Ammon's horn (tissue), 1 donor: ENCODE measurements at regions not wholly inside any gene's neighbourhood (a gene's known extent, or its start where the extent isn't known, plus 50 kb on each side); places are given as distances from the start of the nearest gene placed in this dataset.

ENCODE experiments used
- DNase-seq: peaks from one replicate; pipeline ENCODE4 v3.0.0-alpha.2; 2016; ENCODE audit warnings: low spot score

- DNase-seq, result peak; percentile 72
These were observed 70.1 kb upstream of the ARHGAP21 start for GRCh38 chr10:24793648-24794379.

- no peak for DNase-seq
These were observed 69.0 kb upstream of the ARHGAP21 start for GRCh38 chr10:24792638-24793037.

GRCh38 chr10:24791084-24791726 lies 67.5 kb upstream of the ARHGAP21 start:
- no peak for DNase-seq

- peak; percentile 88 for DNase-seq
These were observed 66.9 kb upstream of the ARHGAP21 start for GRCh38 chr10:24790599-24790998.

GRCh38 chr10:24790073-24790472 lies 66.4 kb upstream of the ARHGAP21 start:
- no peak for DNase-seq

- DNase-seq, result no peak
These were observed 61.2 kb upstream of the ARHGAP21 start for GRCh38 chr10:24784923-24785322.

DNA sequence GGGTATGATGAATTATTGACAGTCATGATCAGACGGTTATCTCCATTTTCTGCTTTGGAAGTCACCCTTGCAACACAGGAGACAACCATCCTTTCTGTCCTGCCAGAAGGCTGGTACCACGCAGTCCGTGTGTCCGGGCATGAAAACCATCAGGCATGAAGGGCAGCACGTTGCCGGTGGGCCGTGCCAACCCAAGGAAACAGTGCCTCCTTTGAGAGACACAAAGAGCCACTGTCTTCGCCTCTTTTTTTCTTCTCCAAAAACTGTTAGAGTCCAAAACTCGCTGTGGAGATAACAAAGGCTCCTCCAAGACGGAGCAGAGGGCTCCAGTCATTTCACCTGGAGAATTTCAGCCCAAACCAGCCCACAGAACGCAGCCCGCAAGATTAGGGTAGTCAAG lies 60.4 kb upstream of the ARHGAP21 start:
- DNase-seq, result peak; percentile 96

GRCh38 chr10:24783504-24783903 lies 59.8 kb upstream of the ARHGAP21 start:
- no peak for DNase-seq

DNA sequence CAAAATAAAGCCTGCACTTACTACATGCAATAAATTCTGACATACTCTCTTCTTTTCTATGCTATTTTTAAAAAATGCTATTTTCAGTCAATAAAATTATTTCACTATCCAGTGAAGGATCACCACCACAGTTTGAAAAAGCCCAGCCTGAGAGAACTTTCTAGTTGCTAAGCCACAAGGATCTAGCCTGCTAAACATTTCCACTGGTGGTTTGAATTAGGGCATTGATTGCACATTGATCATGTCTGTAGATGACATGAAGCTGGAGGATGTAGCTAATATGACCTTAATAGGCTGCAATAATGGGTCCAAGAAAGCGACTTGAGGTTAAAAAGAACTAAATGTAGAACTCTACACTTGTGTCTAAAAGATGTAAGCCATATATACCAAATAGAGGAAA lies 56.0 kb upstream of the ARHGAP21 start:
- no peak for DNase-seq

DNA sequence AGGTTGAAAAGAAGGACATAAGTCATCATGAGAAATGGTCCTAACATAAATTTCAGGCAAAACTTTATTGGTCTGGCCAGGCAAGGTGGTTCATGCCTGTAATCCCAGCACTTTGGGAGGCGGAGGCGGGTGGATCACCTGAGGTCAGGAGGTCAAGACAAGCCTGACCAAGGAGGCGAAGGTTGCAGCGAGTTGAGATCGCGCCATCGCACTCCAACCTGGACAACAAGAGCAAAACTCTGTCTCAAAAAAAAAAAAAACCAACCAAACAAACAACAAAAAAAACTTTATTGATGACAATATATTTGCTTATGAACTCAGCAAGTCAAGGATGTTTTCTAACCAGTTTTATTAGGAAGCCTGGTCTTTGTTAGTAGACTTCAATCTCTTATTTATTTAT lies 54.6 kb upstream of the ARHGAP21 start:
- no peak for DNase-seq

DNA sequence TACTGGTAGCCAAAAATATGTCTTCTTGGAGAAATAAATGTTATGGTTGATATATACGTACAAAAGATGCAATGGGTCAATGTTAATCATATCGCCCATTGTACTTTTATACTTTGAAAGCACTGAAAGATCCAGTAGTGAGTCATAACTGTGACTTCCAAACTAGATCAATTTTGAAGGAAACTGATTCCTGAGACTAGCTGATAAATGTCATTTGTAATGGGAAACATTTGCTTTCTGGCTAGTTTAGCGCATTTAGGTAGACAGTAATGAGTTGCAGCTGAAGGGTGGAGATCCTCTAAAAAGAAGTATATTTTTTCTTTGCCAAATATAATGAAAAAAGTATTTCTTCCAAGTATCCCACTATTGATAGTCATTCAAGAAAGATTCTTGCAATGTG lies 53.5 kb upstream of the ARHGAP21 start:
- DNase-seq, result no peak

DNA sequence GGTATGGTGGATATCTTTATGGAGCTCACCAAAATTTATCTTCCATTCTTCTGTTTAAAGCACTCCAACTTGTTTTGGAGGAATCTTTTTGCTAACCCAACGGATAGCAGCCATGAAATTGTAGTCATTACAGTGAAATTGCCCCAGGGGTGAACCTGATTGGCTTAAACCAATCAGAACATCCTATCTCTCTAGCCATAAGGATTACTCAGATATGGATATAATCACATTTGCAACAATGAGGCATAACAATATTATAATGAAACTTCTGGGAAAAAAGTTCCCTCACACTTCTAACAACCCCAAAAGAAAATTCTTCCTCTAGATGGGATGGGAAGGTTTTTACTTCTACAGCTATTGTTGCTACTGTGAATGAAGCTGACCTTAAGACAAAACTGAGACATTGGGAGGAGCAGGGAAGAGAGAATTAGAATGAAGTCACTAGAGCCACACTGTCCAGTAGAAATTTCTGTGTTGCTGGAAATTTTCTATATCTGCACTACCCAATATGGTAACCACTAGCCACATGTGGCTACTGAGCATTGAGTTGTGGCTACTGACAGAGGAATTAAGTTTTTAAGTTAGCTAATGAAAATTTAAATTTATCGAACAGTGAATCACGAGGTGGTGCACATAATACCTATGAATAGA lies 50.4 kb upstream of the ARHGAP21 start:
- no peak for DNase-seq
